SK-N-SH (cell line): ENCODE measurements at regions not wholly inside any gene's neighbourhood (a gene's known extent, or its start where the extent isn't known, plus 50 kb on each side); places are given as distances from the start of the nearest gene placed in this dataset.

Source experiments
- CTCF ChIA-PET: fragments of 300-600, 350-600 bp; formaldehyde crosslinking; extraction: SDS; loops from one replicate; lab custom pipeline; 2021; lab: Yijun Ruan, JAX
- POLR2A ChIA-PET: fragments of 350-600 bp; sonication (Branson Sonifier 250); formaldehyde crosslinking; extraction: SDS; loops from one replicate; lab custom pipeline; 2020; ENCODE audit warnings: antibody characterized with exemption, inconsistent platforms; lab: Yijun Ruan, JAX
- DNase-seq: peaks from one replicate; pipeline ENCODE4 v3.0.0; 2012
- H2AFZ ChIP-seq: fragments of 200-600 bp; sonication (generic); 2 replicates; pipeline ENCODE4 v1.8.1; 2016; ENCODE audit warnings: antibody characterized with exemption, mild to moderate bottlenecking, low read depth
- H3F3A ChIP-seq: fragments of 200-600 bp; sonication (generic); replicated peaks from 2 replicates; pipeline ENCODE3; 2016; ENCODE audit warnings: antibody characterized with exemption, mild to moderate bottlenecking; ENCODE audit not compliant: insufficient read depth
- H3K27ac ChIP-seq, 2 experiments: fragments of 200-500 bp in 1 of 2; fragments of 200-600 bp in 1 of 2; sonication (Bioruptor generic) in 1 of 2; sonication (generic), shearing (Covaris generic) in 1 of 2; 2 replicates each; pipeline versions ENCODE4 v1.5.1 to v1.6.1; 2014 to 2016; ENCODE audit warnings: low read depth in 2 of 2, inconsistent platforms in 1 of 2, low read length in 1 of 2, mild to moderate bottlenecking in 1 of 2, mixed read lengths in 1 of 2
- H3K27me3 ChIP-seq: fragments of 200-600 bp; sonication (generic), shearing (Covaris generic); 2 replicates; pipeline ENCODE4 v1.6.1; 2016; ENCODE audit warnings: mixed run types; ENCODE audit not compliant: insufficient read depth
- H3K36me3 ChIP-seq, 2 experiments: fragments of 200-500 bp in 1 of 2; fragments of 200-600 bp in 1 of 2; sonication (Bioruptor generic) in 1 of 2; sonication (generic) in 1 of 2; replicated peaks in 1 of 2; 2 replicates each; pipeline versions ENCODE3 to v1.5.1; 2014 to 2016; ENCODE audit warnings: low read length in 1 of 2, mild to moderate bottlenecking in 1 of 2; ENCODE audit not compliant: insufficient read depth in 2 of 2, control insufficient read depth in 1 of 2
- H3K4me1 ChIP-seq, 2 experiments: fragments of 200-500 bp in 1 of 2; fragments of 200-600 bp in 1 of 2; sonication (Bioruptor generic) in 1 of 2; sonication (generic), shearing (Covaris generic) in 1 of 2; 2 replicates each; pipeline versions ENCODE4 v1.5.1 to v1.6.1; 2014 to 2016; ENCODE audit warnings: low read depth in 1 of 2, low read length in 1 of 2, mixed run types in 1 of 2; ENCODE audit not compliant: insufficient read depth in 2 of 2, control insufficient read depth in 1 of 2
- H3K4me2 ChIP-seq: fragments of 200-600 bp; sonication (generic), shearing (Covaris generic); 2 replicates; pipeline ENCODE4 v1.6.1; 2017; ENCODE audit warnings: mixed run types
- H3K4me3 ChIP-seq, 2 experiments: fragments of 200-500 bp in 1 of 2; fragments of 200-600 bp in 1 of 2; sonication (Bioruptor generic) in 1 of 2; sonication (generic), shearing (Covaris generic) in 1 of 2; 2 replicates each; pipeline versions ENCODE4 v1.5.1 to v1.8.1; 2014 to 2016; ENCODE audit warnings: low read depth in 2 of 2, inconsistent platforms in 1 of 2, low read length in 1 of 2, mild to moderate bottlenecking in 1 of 2, mixed read lengths in 1 of 2, moderate library complexity in 1 of 2
- H3K79me2 ChIP-seq: fragments of 200-600 bp; sonication (generic); 2 replicates; pipeline ENCODE4 v1.8.1; 2017; ENCODE audit warnings: mild to moderate bottlenecking; ENCODE audit not compliant: insufficient read depth
- H3K9ac ChIP-seq: fragments of 200-600 bp; sonication (generic); 2 replicates; pipeline ENCODE4 v1.6.1; 2017; ENCODE audit warnings: mixed run types
- H3K9me2 ChIP-seq: fragments of 200-600 bp; sonication (generic); 2 replicates; pipeline ENCODE4 v1.6.1; 2017; ENCODE audit warnings: mixed run types
- H3K9me3 ChIP-seq: fragments of 200-600 bp; sonication (generic); 2 replicates; pipeline ENCODE4 v1.6.1; 2017; ENCODE audit warnings: mixed run types, mild to moderate bottlenecking, moderate library complexity
- H4K20me1 ChIP-seq: fragments of 200-600 bp; sonication (generic); 2 replicates; pipeline ENCODE4 v1.6.1; 2017; ENCODE audit warnings: mild to moderate bottlenecking, mixed run types; ENCODE audit not compliant: insufficient read depth
- ELF1 ChIP-seq: IDR thresholded peaks from 2 replicates; pipeline ENCODE4 v1.4.0; 2012
- EP300 ChIP-seq, 2 experiments: IDR thresholded peaks; 2 replicates each; pipeline versions ENCODE4 v1.4.0 to v1.6.1; 2012; ENCODE audit warnings: borderline replicate concordance in 1 of 2, low read depth in 1 of 2, low read length in 1 of 2
- FOXM1 ChIP-seq: IDR thresholded peaks from 2 replicates; pipeline ENCODE4 v1.4.0; 2012; ENCODE audit warnings: low read depth, mild to moderate bottlenecking
- JUND ChIP-seq: IDR thresholded peaks from 2 replicates; pipeline ENCODE4 v1.4.0; 2012
- MXI1 ChIP-seq: IDR thresholded peaks from 2 replicates; pipeline ENCODE4 v1.6.1; 2012; ENCODE audit warnings: mild to moderate bottlenecking, low read depth, low read length, improper control_type of control experiment
- POLR2AphosphoS5 ChIP-seq: IDR thresholded peaks from 2 replicates; pipeline ENCODE4 v1.6.1; 2012; ENCODE audit warnings: low read depth, low read length
- RAD21 ChIP-seq: IDR thresholded peaks from 2 replicates; pipeline ENCODE4 v1.6.1; 2012; ENCODE audit warnings: mild to moderate bottlenecking, low read length
- RCOR1 ChIP-seq: fragments of 150-350 bp; IDR thresholded peaks from 2 replicates; pipeline ENCODE4 v1.6.1; 2017; ENCODE audit warnings: antibody characterized with exemption, low read length
- RFX5 ChIP-seq: IDR thresholded peaks from 2 replicates; pipeline ENCODE4 v1.6.1; 2012; ENCODE audit warnings: mild to moderate bottlenecking, improper control_type of control experiment, low read length
- SMC3 ChIP-seq: IDR thresholded peaks from 2 replicates; pipeline ENCODE4 v1.6.1; 2012; ENCODE audit warnings: low read depth, low read length, improper control_type of control experiment
- YY1 ChIP-seq: IDR thresholded peaks from 2 replicates; pipeline ENCODE4 v1.4.0; 2012; ENCODE audit warnings: low read depth, mild to moderate bottlenecking
- WGBS: methylation state at CpG from one replicate; pipeline ENCODE4 v1.1.6; 2017; ENCODE audit warnings: low lambda C conversion rate; 5-methylcytosine and 5-hydroxymethylcytosine counted together
- TF ChIP-seq, protein P1 (sequence below): fragments of 150-350 bp; IDR thresholded peaks from 2 replicates; pipeline ENCODE4 v1.6.1; 2017; ENCODE audit warnings: antibody characterized with exemption, low read length, low read depth, borderline replicate concordance
- TF ChIP-seq, protein P2 (sequence below): IDR thresholded peaks from 2 replicates; pipeline ENCODE4 v1.6.1; 2012; ENCODE audit warnings: mild to moderate bottlenecking, low read depth, low read length, moderate library complexity
- TF ChIP-seq, protein P3 (sequence below): fragments of 200-600 bp; sonication (generic); IDR thresholded peaks from 2 replicates; pipeline ENCODE4 v1.6.1; 2017; ENCODE audit warnings: antibody characterized with exemption, mild to moderate bottlenecking, moderate library complexity

DNA sequence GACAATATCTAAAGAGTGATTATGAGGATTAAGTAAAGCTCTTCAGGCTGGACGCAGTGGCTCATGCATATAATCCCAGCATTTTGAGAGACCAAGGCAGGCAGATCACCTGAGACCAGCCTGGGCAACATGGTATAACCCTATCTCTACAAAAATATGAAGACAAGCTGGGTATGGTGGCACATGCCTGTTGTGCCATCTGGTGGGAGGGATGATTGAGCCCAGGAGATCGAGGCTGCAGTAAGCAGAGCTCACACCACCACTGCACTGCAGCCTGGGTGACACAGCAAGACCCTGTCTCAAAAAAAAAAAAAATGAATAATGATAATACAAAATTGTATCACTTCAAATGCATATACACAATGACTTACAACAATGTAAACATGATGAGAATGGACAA, 195.6 kb upstream of the AUTS2 start:
- CTCF ChIA-PET = interaction anchor here (0.8 to 1.3 kb wide), 3 partner anchors 35 to 1919 kb away, joined by 3 to 5 read pairs (median 4); no protein-coding TSS in a partner anchor
- H3K9me2 ChIP-seq = no peaks in the 10 kb centered on the region
- no peak for TF ChIP-seq ELF1
- TF ChIP-seq, protein P1, sequence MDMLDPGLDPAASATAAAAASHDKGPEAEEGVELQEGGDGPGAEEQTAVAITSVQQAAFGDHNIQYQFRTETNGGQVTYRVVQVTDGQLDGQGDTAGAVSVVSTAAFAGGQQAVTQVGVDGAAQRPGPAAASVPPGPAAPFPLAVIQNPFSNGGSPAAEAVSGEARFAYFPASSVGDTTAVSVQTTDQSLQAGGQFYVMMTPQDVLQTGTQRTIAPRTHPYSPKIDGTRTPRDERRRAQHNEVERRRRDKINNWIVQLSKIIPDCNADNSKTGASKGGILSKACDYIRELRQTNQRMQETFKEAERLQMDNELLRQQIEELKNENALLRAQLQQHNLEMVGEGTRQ = no peak
- no peak for TF ChIP-seq YY1
- TF ChIP-seq EP300 (IDR thresholded peaks at IDR 0.05; ENCODE audit: borderline replicate concordance in 1 of 2, low read depth in 1 of 2, low read length in 1 of 2) = no peak
- TF ChIP-seq RFX5 = no peak
- peak; percentile 33; the same call in 1 of the 2 replicates for TF ChIP-seq SMC3
- TF ChIP-seq POLR2AphosphoS5 = no peak
- no peak for TF ChIP-seq RCOR1
- TF ChIP-seq MXI1 = no peak
- TF ChIP-seq RAD21 = peak; percentile 63
- TF ChIP-seq, protein P2, sequence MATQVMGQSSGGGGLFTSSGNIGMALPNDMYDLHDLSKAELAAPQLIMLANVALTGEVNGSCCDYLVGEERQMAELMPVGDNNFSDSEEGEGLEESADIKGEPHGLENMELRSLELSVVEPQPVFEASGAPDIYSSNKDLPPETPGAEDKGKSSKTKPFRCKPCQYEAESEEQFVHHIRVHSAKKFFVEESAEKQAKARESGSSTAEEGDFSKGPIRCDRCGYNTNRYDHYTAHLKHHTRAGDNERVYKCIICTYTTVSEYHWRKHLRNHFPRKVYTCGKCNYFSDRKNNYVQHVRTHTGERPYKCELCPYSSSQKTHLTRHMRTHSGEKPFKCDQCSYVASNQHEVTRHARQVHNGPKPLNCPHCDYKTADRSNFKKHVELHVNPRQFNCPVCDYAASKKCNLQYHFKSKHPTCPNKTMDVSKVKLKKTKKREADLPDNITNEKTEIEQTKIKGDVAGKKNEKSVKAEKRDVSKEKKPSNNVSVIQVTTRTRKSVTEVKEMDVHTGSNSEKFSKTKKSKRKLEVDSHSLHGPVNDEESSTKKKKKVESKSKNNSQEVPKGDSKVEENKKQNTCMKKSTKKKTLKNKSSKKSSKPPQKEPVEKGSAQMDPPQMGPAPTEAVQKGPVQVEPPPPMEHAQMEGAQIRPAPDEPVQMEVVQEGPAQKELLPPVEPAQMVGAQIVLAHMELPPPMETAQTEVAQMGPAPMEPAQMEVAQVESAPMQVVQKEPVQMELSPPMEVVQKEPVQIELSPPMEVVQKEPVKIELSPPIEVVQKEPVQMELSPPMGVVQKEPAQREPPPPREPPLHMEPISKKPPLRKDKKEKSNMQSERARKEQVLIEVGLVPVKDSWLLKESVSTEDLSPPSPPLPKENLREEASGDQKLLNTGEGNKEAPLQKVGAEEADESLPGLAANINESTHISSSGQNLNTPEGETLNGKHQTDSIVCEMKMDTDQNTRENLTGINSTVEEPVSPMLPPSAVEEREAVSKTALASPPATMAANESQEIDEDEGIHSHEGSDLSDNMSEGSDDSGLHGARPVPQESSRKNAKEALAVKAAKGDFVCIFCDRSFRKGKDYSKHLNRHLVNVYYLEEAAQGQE = no peak
- no peak for TF ChIP-seq FOXM1
- WGBS = 44% methylated on average over 2 of the region's 2 CpGs
- H3K9me3 ChIP-seq = no peaks in the 10 kb centered on the region
- no peaks in the 10 kb centered on the region for H3K36me3 ChIP-seq
- no peaks in the 10 kb centered on the region for H3K79me2 ChIP-seq
- no peaks in the 10 kb centered on the region for H4K20me1 ChIP-seq
- H3K9ac ChIP-seq = no peak overlapping the region
- H3K4me3 ChIP-seq = no peak overlapping the region
- POLR2A ChIA-PET = no interaction called here
- H3F3A ChIP-seq = no peaks in the 10 kb centered on the region
- H3K4me2 ChIP-seq = no peak overlapping the region
- no peak for DNase-seq
- no peak overlapping the region for H3K27ac ChIP-seq
- H3K4me1 ChIP-seq = peaks cover 0 to 7% of the 10 kb centered on the region in 2 experiments; a peak in 1 of 4 replicates
- H3K27me3 ChIP-seq = no peaks in the 10 kb centered on the region
- H2AFZ ChIP-seq = no peak overlapping the region

DNA sequence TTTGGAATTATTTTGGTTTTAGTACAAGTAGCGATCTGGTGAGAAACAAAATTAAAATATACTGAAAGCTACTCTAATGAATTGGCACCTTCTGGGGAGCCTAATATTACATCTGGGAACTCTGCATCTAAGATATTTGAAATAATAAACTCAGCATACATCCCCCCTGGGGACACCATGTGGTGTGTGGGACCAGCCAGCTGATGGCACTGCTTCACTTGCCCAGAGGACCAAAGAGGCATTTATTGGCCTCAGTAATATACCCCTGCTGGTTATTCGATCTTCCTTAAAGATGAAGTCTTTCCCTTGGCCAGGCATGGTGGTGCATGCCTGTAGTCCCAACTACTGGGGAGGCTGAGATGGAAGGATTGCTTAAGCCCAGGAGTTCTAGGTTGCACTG, 195.1 kb upstream of the AUTS2 start:
- H3K9me3 ChIP-seq = no peaks in the 10 kb centered on the region
- H3K4me3 ChIP-seq = no peak overlapping the region
- H3K36me3 ChIP-seq = no peaks in the 10 kb centered on the region
- peaks cover 0 to 7% of the 10 kb centered on the region in 2 experiments; a peak in 1 of 4 replicates for H3K4me1 ChIP-seq
- WGBS = 50% methylated on average over 2 of the region's 2 CpGs
- no peak overlapping the region for H2AFZ ChIP-seq
- ChIA-PET POLR2A (no interaction called here), CTCF (interaction anchor here (0.8 to 1.3 kb wide), 3 partner anchors 36 to 1919 kb away, joined by 3 to 5 read pairs (median 4); no protein-coding TSS in a partner anchor)
- H3K27ac ChIP-seq = no peak overlapping the region
- H4K20me1 ChIP-seq = no peaks in the 10 kb centered on the region
- no peaks in the 10 kb centered on the region for H3K79me2 ChIP-seq
- no peaks in the 10 kb centered on the region for H3K27me3 ChIP-seq
- H3K9ac ChIP-seq = no peak overlapping the region
- no peak overlapping the region for H3K4me2 ChIP-seq
- TF ChIP-seq SMC3 (peak; percentile 58; the same call in 1 of the 2 replicates), JUND (no peak), RAD21 (peak; percentile 82)
- TF ChIP-seq, protein P3, sequence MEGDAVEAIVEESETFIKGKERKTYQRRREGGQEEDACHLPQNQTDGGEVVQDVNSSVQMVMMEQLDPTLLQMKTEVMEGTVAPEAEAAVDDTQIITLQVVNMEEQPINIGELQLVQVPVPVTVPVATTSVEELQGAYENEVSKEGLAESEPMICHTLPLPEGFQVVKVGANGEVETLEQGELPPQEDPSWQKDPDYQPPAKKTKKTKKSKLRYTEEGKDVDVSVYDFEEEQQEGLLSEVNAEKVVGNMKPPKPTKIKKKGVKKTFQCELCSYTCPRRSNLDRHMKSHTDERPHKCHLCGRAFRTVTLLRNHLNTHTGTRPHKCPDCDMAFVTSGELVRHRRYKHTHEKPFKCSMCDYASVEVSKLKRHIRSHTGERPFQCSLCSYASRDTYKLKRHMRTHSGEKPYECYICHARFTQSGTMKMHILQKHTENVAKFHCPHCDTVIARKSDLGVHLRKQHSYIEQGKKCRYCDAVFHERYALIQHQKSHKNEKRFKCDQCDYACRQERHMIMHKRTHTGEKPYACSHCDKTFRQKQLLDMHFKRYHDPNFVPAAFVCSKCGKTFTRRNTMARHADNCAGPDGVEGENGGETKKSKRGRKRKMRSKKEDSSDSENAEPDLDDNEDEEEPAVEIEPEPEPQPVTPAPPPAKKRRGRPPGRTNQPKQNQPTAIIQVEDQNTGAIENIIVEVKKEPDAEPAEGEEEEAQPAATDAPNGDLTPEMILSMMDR = peak; percentile 28; the same call in 1 of the 2 replicates
- H3K9me2 ChIP-seq = no peaks in the 10 kb centered on the region
- no peaks in the 10 kb centered on the region for H3F3A ChIP-seq
- DNase-seq = peak; percentile 72
